ENCODE measurements at regions not wholly inside any gene's neighbourhood (a gene's known extent, or its start where the extent isn't known, plus 50 kb on each side); places are given as distances from the start of the nearest gene placed in this dataset.

GRCh38 chr3:117536006-117536405, 826.4 kb downstream of the TUSC7 start:
- TF ChIP-seq FOXM1 (IDR thresholded peaks at IDR 0.05; ENCODE audit: borderline replicate concordance) (no peak), NFRKB (IDR thresholded peaks at IDR 0.05) (no peak), BHLHE40 (IDR thresholded peaks at IDR 0.05; ENCODE audit: borderline replicate concordance) (no peak), ZNF384 (IDR thresholded peaks at IDR 0.05) (no peak), L3MBTL2 (conservative IDR thresholded peaks at IDR 0.05) (no peak), SUZ12 (IDR thresholded peaks at IDR 0.05) (no peak), TARDBP (IDR thresholded peaks at IDR 0.05) (no peak), FOXK2 (IDR thresholded peaks at IDR 0.05) (no peak), HDGF (IDR thresholded peaks at IDR 0.05; ENCODE audit: borderline replicate concordance) (no peak), CTBP1 (IDR thresholded peaks at IDR 0.05; ENCODE audit: borderline replicate concordance) (no peak), ARNT (IDR thresholded peaks at IDR 0.05) (no peak), SP1 (IDR thresholded peaks at IDR 0.05) (no peak), ELF4 (IDR thresholded peaks at IDR 0.05) (no peak)
